ENCODE measurements at regions not wholly inside any gene's neighbourhood (a gene's known extent, or its start where the extent isn't known, plus 50 kb on each side); places are given as distances from the start of the nearest gene placed in this dataset.

GRCh38 chr6:53715434-53715833, 49.9 kb upstream of the KLHL31 start:
- H3K9me2 ChIP-seq (replicated peaks; ENCODE audit: insufficient read depth) = no peaks in the 10 kb centered on the region
- no peaks in the 10 kb centered on the region for H3K27me3 ChIP-seq
- H3K4me1 ChIP-seq (ENCODE audit: insufficient read depth) = peaks cover 6% of the 10 kb centered on the region
- H3K27ac ChIP-seq = no peak overlapping the region
- no peaks in the 10 kb centered on the region for H3K79me2 ChIP-seq
- no peak overlapping the region for H3K4me2 ChIP-seq
- 78% methylated on average over 1 of the region's 1 CpG for WGBS (ENCODE audit: low lambda C conversion rate, missing lambda C conversion rate)
- DNase-seq (ENCODE audit: low spot score) = no peak
- H3K36me3 ChIP-seq (replicated peaks; ENCODE audit: insufficient read depth, low read depth) = no peaks in the 10 kb centered on the region
- no peaks in the 10 kb centered on the region for H3K9me3 ChIP-seq (ENCODE audit: low read depth)
- no peak overlapping the region for H3K4me3 ChIP-seq
- TF ChIP-seq EZH2 (IDR thresholded peaks at IDR 0.05; ENCODE audit: borderline replicate concordance) (no peak), CTCF (IDR thresholded peaks at IDR 0.05; ENCODE audit: poor library complexity) (no peak), EZH2phosphoT487 (IDR thresholded peaks at IDR 0.05; ENCODE audit: low read depth, severe bottlenecking, unreplicated experiment) (no peak)
- no peaks in the 10 kb centered on the region for H4K20me1 ChIP-seq (ENCODE audit: insufficient read depth, poor library complexity, severe bottlenecking)
- no peak overlapping the region for H2AFZ ChIP-seq
